ENCODE measurements at regions not wholly inside any gene's neighbourhood (a gene's known extent, or its start where the extent isn't known, plus 50 kb on each side); places are given as distances from the start of the nearest gene placed in this dataset.
"Not testable (repeated sequence)": the region's sequence is repeated elsewhere in the genome, so short reads cannot be mapped to it uniquely, and the experiment has no call there.

- H3F3A ChIP-seq (ENCODE audit: insufficient read depth, low read length, poor library complexity, severe bottlenecking), result no peaks in the 10 kb centered on the region
- no peak overlapping the region for H3K27ac ChIP-seq (ENCODE audit: low read length)
- no peaks in the 10 kb centered on the region for H3K9me2 ChIP-seq (ENCODE audit: insufficient read depth, low read length)
- no peaks in the 10 kb centered on the region for H3K79me2 ChIP-seq (replicated peaks; ENCODE audit: insufficient read depth, low read length)
- H3K4me3 ChIP-seq (ENCODE audit: low read length), result no peak overlapping the region
- H3K9ac ChIP-seq (ENCODE audit: low read length), result no peak overlapping the region
- no peaks in the 10 kb centered on the region for H3K27me3 ChIP-seq (ENCODE audit: insufficient read depth, low read depth, low read length)
- no peaks in the 10 kb centered on the region for H3K9me3 ChIP-seq (ENCODE audit: low read length)
- H3K36me3 ChIP-seq (ENCODE audit: insufficient read depth, low read length), result no peaks in the 10 kb centered on the region
- no peaks in the 10 kb centered on the region for H4K20me1 ChIP-seq (ENCODE audit: insufficient read depth)
- TF ChIP-seq CTCF (IDR thresholded peaks at IDR 0.05; ENCODE audit: poor library complexity, severe bottlenecking) (no peak), TAF1 (IDR thresholded peaks at IDR 0.05; ENCODE audit: low read depth) (no peak), EZH2 (IDR thresholded peaks at IDR 0.05; ENCODE audit: borderline replicate concordance, insufficient read depth, low read length, poor library complexity, severe bottlenecking) (no peak), EP300 (conservative IDR thresholded peaks at IDR 0.05; ENCODE audit: poor library complexity, severe bottlenecking) (no peak), RAD21 (conservative IDR thresholded peaks at IDR 0.05) (no peak), POLR2AphosphoS5 (IDR thresholded peaks at IDR 0.05) (no peak), REST (IDR thresholded peaks at IDR 0.05; ENCODE audit: borderline replicate concordance) (no peak), MXI1 (conservative IDR thresholded peaks at IDR 0.05; ENCODE audit: poor library complexity, severe bottlenecking) (no peak), SMC3 (conservative IDR thresholded peaks at IDR 0.05; ENCODE audit: poor library complexity) (no peak)
- H2AFZ ChIP-seq (ENCODE audit: low read depth, low read length), result no peak overlapping the region
- H3K4me2 ChIP-seq (ENCODE audit: low read length), result no peak overlapping the region
Observed at GRCh38 chr14:59026081-59026480, 162.4 kb upstream of the DAAM1 start.

DNA sequence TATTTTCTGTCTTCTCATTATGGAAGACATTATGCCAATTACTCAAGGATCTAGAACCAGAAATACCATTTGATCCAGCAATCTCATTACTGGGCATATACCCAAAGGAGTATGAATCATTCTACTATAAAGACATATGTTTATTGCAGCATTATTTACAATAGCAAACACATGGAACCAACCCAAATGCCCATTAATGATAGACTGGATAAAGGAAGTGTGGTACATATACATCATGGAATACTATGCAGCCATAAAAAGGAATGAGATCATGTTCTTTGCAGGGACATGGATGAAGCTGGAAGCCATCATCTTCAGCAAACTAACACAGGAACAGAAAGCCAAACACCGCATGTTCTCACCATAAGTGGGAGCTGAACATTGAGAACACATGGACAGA is 161.8 kb upstream of the DAAM1 start:
- H3K9ac ChIP-seq (ENCODE audit: low read length); H3K79me2 ChIP-seq (replicated peaks; ENCODE audit: insufficient read depth, low read length); H3K9me3 ChIP-seq (ENCODE audit: low read length): not testable (repeated sequence)

More for the DNA sequence above, 161.8 kb upstream of the DAAM1 start:
- H3K4me2 ChIP-seq (ENCODE audit: low read length); H3K27ac ChIP-seq (ENCODE audit: low read length); H3K36me3 ChIP-seq (ENCODE audit: insufficient read depth, low read length); H3K27me3 ChIP-seq (ENCODE audit: insufficient read depth, low read depth, low read length); H4K20me1 ChIP-seq (ENCODE audit: insufficient read depth); H3K9me2 ChIP-seq (ENCODE audit: insufficient read depth, low read length); H3K4me3 ChIP-seq (ENCODE audit: low read length); H2AFZ ChIP-seq (ENCODE audit: low read depth, low read length); H3F3A ChIP-seq (ENCODE audit: insufficient read depth, low read length, poor library complexity, severe bottlenecking): not testable (repeated sequence)
